MM.1S (cell line): ENCODE measurements at regions not wholly inside any gene's neighbourhood (a gene's known extent, or its start where the extent isn't known, plus 50 kb on each side); places are given as distances from the start of the nearest gene placed in this dataset.

Experiments used
- CTCF ChIP-seq: fragments of 300-600 bp; sonication (generic); IDR thresholded peaks from 2 replicates; pipeline ENCODE4 v1.5.1; 2016; ENCODE audit warnings: antibody characterized with exemption, low read length, mixed read lengths
- EZH2 ChIP-seq: fragments of 300-600 bp; sonication (generic); optimal IDR thresholded peaks from 2 replicates; pipeline ENCODE3; 2017; ENCODE audit warnings: low read depth, mild to moderate bottlenecking, antibody characterized with exemption, low read length, mixed read lengths
- EZH2phosphoT487 ChIP-seq: fragments of 300-600 bp; sonication (generic); IDR thresholded peaks from 2 replicates; pipeline ENCODE4 v1.6.1; 2018; ENCODE audit warnings: antibody characterized with exemption, low read length

GRCh38 chr2:176567361-176567760 is 298.1 kb downstream of the MTX2 start:
- TF ChIP-seq CTCF (no peak), EZH2phosphoT487 (no peak), EZH2 (no peak)
